ENCODE measurements at regions not wholly inside any gene's neighbourhood (a gene's known extent, or its start where the extent isn't known, plus 50 kb on each side); places are given as distances from the start of the nearest gene placed in this dataset.

DNA sequence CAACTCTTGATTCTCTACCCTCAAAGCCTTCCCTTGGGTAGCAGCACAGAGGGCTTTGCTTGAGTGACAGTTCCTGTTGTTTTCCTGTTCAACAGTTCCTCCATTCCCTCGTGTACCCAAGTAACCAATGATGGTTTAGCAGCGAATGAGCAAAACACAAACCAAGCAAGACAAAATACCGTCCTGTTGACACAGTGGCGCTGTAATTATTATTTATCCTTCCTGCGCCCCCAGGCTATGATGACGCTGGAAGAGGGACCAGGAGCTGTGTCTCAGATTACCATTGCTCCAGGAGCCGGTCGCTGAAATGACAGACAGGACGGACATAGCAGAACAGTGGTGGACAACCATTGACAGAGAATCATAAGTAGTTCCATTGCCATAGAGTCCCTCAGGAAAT, 154.8 kb downstream of the GADD45G start:
- H3K4me3 ChIP-seq (ENCODE audit: low read length): no peak overlapping the region
- no peak for TF ChIP-seq ZNF274 (IDR thresholded peaks at IDR 0.05; ENCODE audit: low read depth, low read length)

DNA sequence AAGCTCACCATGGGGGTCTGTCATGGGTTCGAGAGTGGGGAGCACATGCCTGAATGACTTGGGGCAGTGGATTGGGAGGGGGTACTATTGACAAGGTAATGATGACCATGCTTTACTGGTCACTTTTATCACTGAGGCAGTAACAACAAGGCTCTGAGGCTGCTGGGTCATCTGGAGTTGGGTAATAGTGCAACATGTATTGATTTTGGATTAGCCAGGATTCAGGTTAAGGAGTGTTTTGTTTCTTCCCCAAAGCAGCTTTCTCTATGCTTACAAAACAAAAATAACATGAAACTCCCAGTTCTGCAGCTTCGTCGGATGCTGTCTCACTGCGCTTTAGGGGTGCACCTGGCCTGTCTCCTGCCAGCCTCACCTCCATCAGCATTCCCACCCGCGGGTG, 155.3 kb downstream of the GADD45G start:
- TF ChIP-seq ZNF274 (IDR thresholded peaks at IDR 0.05; ENCODE audit: low read depth, low read length): no peak
- no peak overlapping the region for H3K4me3 ChIP-seq (ENCODE audit: low read length)

DNA sequence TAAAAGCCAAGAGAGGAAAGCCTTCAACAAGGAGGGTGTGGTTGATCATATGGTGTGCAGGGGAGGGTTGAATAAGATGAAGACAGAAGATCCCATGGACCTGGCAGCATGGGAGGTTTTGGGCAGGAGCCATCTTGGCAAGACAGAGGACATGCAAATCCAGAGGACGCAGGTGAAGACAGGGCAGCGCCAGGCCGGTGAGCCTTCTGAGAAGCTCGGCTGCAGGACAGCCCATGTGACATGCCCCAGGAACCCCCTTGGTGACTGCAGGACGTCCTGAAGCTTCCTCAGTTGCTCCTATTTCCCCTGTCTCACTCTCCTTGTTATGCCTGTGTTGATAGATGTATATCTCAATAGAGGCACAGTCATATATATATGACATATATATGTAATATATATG, 159.4 kb downstream of the GADD45G start:
- H3K4me3 ChIP-seq (ENCODE audit: low read length): no peak overlapping the region
- TF ChIP-seq ZNF274 (IDR thresholded peaks at IDR 0.05; ENCODE audit: low read depth, low read length): no peak

DNA sequence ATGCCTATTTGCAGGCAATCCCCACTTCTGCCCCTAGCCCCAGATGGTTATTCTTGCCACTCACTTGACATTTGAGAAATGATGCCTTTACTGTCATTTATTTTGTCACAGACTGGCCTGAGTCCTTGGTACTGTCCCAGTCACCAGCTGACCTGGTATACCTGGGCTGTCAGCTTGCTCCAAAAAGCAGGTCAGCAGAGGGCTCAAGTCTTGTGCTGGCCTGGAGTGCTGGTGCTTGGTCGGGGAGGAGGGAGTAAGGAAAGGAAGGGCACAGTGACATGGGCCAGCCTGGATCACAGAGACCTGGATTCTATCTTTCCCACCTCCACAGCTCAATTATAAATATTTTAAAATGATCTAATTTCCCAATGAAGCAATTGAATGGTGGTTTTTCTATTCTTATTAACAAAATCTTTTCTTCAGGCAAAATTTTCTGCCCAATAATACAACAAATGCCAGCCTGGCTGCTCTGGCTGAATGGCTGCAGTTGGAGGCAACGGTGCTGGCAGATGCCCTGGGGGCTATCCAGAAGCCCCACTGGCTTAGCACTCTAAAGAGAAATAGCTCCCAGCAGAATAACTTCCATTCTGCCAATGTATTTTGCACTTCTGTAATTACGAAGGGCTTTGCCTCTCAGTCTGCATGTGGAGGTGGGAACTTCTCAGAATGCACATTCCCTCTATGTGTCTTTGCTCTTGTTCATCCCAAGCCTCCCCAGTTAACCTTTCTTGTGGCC, 160.6 kb downstream of the GADD45G start:
- no peak for TF ChIP-seq ZNF274 (IDR thresholded peaks at IDR 0.05; ENCODE audit: low read depth, low read length)
- no peak overlapping the region for H3K4me3 ChIP-seq (ENCODE audit: low read length)

DNA sequence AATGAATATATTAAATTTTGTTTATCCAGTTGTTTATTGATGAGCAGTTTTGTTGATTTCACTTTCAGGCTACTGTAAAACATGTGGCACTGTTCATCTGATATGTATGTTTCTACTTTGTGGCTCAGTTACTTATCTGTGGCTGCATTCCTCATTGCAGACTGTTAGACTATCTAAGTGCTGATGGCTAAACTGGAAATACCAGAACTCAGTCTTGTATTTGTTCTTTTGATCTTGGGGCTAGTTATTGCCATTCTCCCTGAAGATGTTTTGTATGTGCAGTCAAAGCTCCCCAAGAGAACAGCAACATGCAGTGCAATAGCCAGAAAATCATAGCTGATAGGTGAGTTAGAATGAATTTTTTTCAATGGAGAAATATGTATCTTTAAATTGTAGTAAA, 162.2 kb downstream of the GADD45G start:
- no peak for TF ChIP-seq ZNF274 (IDR thresholded peaks at IDR 0.05; ENCODE audit: low read depth, low read length)

DNA sequence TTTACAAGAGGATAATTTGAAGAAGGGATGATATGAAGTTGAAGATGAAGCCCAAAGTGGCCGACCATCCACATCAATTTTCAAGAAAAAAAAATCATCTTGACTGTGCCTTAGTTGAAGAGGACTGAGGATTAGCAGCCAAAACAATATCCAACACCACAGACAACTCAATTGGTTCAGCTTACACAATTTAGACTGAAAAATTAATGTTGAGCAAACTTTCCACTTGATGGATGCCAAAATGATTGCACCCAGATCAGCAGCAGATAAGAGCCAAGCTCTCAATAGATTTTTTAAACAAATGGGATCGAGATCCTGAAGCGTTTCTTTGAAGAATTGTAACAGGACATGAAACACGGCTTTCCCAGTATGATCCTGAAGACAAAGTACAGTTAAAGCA, 163.2 kb downstream of the GADD45G start:
- TF ChIP-seq ZNF274 (IDR thresholded peaks at IDR 0.05; ENCODE audit: low read depth, low read length): no peak
- H3K4me3 ChIP-seq (ENCODE audit: low read length): no peak overlapping the region

More for the DNA sequence above, 162.2 kb downstream of the GADD45G start:
- no peak overlapping the region for H3K4me3 ChIP-seq (ENCODE audit: low read length)

DNA sequence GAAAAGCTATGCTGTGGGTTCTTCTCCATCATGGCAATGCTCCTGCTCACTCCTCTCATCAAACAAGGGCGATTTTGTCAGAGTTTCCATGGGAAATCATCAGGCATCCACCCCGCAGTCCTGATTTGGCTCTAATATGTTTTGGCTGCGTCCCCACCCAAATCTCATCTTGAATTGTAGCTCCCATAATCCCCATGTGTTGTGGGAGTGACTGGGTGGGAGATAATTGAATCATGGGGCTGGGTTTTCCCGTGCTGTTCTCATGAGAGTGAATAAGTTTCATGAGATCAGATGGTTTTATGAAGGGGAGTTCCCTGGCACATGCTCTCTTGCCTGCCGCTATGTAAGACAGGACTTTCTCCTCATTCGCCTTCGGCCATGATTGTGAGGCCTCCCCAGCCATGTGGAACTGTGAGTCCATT, 163.8 kb downstream of the GADD45G start:
- no peak for TF ChIP-seq ZNF274 (IDR thresholded peaks at IDR 0.05; ENCODE audit: low read depth, low read length)
- H3K4me3 ChIP-seq (ENCODE audit: low read length): no peak overlapping the region

DNA sequence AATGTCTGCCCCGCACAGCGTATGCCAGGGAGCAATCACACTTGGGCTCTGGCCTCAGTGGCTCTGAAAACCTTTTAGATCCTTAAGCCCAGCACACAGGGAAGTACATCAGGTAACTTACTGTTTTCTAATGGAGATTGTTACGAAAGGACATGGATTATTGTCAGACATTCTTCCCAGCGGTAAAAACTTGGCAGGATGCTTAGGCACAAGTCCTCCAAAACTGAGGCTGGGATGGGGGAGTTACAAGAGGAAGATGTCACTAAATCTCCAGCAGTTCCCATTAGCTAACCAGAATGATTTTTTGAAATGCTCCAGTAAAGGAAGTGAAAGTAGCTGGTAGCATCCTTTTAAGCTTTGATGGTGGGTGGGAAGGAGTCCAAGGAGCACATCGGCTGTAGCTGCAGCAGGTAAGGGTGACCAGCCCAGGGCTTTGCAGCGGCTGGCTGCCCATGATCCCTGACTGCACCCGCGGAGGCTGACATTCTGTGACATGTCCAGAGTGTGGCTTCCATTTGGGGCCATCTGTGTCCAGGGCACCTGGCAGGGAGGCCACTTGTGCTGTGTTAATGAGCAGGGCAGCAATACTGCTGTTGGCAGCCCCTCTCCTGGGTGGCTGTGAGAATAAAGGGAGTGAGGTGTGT, 165.8 kb downstream of the GADD45G start:
- no peak for TF ChIP-seq ZNF274 (IDR thresholded peaks at IDR 0.05; ENCODE audit: low read depth, low read length)
- no peak overlapping the region for H3K4me3 ChIP-seq (ENCODE audit: low read length)

DNA sequence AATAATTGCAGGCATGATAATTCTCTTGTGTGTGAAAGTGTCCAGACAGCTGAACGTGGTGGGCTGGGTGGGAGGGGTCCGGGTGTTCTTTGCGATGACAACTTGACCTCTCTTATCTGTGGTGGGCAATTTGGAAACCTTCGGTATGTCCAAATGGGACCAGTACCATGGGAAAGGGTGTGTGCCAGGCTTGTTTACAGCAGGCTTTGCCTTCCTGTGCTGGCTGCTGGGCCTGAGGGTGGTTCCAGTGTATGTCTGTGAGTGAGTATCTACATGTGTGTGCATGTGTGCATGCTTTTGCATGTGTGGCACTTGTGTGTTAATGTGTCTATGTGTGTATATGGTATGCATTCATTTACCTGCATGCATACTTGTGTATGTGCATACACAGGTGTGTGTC, 166.4 kb downstream of the GADD45G start:
- no peak for TF ChIP-seq ZNF274 (IDR thresholded peaks at IDR 0.05; ENCODE audit: low read depth, low read length)
- H3K4me3 ChIP-seq (ENCODE audit: low read length): no peak overlapping the region

DNA sequence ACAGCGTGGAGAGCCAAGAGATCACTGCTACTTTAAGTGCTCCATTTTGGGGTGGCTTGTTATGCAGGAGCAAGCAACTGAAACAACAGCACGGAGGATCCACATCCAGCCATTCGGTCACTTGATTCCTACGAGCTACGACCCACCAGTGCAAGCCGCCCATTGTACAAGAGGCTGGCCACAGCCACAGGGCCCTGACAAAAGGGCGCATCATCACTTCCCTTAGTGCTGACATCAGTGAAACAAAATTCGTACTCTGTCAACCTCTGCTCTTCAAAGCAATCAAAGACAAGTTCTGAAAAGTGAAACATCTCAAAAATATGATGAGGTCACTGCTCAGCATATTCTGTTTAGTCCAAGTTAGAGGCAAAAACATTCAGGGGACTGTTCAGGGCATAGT, 168.4 kb downstream of the GADD45G start:
- no peak overlapping the region for H3K4me3 ChIP-seq (ENCODE audit: low read length)
- TF ChIP-seq ZNF274 (IDR thresholded peaks at IDR 0.05; ENCODE audit: low read depth, low read length): no peak

DNA sequence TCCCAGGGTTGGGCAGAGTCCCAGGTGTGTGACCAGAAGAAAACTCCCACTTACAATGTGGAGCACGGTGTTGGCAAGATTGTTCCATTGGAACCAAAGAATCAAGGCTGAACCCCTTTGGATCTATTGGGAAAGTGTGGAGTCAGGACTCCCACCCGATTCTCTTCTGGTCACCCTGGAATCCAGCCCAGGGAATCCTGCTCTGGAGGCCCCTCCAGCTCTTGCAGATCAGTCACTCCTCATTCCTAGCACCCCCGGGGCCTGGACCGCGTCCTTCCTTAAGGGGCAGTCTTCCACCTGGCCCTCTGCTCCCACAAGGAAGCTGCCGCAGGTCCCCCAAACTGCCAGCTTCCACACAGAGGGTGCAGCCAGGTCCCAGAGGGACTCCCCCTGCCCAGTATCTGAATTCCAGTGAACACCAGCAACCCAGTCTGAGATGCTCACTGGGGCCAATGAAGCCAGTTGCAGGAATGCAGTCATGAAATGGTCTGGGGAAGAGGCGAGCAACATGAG, 170.1 kb downstream of the GADD45G start:
- TF ChIP-seq ZNF274 (IDR thresholded peaks at IDR 0.05; ENCODE audit: low read depth, low read length): no peak
- H3K4me3 ChIP-seq (ENCODE audit: low read length): no peak overlapping the region

DNA sequence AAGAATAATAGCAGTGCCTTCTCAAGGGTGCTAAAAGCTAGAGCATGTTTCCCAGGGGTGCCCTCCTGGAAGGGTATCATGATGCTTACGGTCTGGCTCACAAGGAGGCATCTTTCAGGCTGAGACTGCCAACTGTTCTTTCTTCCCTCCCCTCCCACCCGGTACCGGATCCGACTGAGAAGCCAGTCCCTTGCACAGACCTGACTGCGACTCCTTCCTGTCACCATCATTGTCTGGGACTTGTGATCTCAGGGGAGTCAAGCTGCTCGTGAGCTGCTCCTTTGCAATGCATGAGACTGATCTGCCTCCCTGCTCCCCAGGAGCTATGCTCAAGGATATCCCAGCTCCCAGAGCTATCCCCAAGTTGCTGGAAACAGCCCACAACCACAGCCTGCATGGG, 170.8 kb downstream of the GADD45G start:
- no peak for TF ChIP-seq ZNF274 (IDR thresholded peaks at IDR 0.05; ENCODE audit: low read depth, low read length)
- H3K4me3 ChIP-seq (ENCODE audit: low read length): no peak overlapping the region

DNA sequence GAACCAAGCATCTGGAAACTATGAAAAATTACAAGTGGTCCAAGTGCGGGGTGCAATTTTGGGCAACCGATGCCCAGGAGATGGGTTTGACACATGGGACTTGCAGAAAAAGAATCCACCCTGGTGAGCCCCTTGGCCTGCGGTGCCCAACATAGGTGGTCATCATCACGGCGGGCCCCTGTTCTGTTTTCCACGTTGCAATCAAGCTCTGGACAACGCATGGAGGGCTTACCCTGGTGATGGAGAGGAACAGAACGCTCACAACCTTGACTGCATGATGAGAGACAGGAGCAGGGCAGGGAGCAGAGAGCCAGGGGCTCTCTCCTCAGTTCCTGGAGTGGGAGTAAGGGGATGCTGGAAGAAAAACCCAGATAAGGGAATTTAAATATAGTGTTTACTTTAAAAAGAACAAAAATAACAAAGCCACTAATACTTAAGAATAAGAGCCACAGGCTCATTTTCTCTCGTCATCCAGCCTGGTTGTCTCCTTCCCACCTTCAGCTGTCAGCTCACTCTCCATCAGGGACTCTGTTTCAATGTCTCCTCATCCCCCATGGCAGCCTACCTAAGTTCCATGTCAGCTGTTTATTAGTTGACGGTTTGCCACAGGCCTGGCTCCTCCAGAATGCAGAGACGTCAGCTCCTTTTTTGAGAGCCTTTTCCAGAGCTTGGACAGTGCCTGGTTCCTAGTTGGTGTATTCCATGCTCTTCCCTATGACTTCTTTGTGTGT, 172.1 kb downstream of the GADD45G start:
- no peak for TF ChIP-seq ZNF274 (IDR thresholded peaks at IDR 0.05; ENCODE audit: low read depth, low read length)

DNA sequence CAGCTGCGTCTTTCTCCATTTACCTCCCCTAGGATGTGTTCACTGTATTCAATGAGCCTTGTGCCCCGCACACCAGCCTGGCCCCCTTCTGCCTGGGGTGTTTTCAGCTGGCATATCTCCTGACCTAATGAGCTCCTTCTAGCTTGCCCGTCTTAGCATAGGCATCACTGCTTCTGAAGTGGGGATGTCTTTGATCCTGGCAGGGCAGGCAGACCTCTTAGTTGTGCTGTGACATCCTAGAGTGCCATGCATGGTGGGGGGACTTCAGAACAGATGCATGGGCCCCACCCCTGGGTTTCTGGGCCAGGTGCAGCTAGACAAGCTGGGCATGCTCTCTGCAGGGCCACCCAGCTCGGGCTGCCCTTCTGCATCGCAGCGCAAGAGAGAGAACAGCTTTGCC, 172.7 kb downstream of the GADD45G start:
- H3K4me3 ChIP-seq (ENCODE audit: low read length): no peak overlapping the region
- TF ChIP-seq ZNF274 (IDR thresholded peaks at IDR 0.05; ENCODE audit: low read depth, low read length): no peak

More for the DNA sequence above, 172.1 kb downstream of the GADD45G start:
- no peak overlapping the region for H3K4me3 ChIP-seq (ENCODE audit: low read length)

Measured in GM08714 (cell line).